Psoas muscle (tissue), 7 donors: ENCODE measurements at regions not wholly inside any gene's neighbourhood (a gene's known extent, or its start where the extent isn't known, plus 50 kb on each side); places are given as distances from the start of the nearest gene placed in this dataset.
"Not testable (repeated sequence)": the region's sequence is repeated elsewhere in the genome, so short reads cannot be mapped to it uniquely, and the experiment has no call there.

Experiments used
- ATAC-seq, 4 donors: fragments of 200-7000 bp; cut with Tn5 transposase; one replicate each; pipeline ENCODE4 v1.9.1; 2020; ENCODE audit warnings: moderate library complexity in 3 of 4, mild to moderate bottlenecking in 2 of 4
- DNase-seq, 2 donors: peaks; one replicate each; pipeline ENCODE4 v3.0.0-alpha.2; 2020
- H3K27ac ChIP-seq: fragments of 200-600 bp; one replicate; pipeline ENCODE4 v1.8.0; 2022
- H3K27me3 ChIP-seq, 3 donors: fragments of 200-600 bp in 1 of 3; one replicate each; pipeline versions ENCODE4 v1.6.1 to v1.8.0; 2013 to 2022; ENCODE audit warnings: low read length in 2 of 3, mild to moderate bottlenecking in 2 of 3, moderate library complexity in 1 of 3; ENCODE audit not compliant: insufficient read depth in 3 of 3
- H3K36me3 ChIP-seq, 2 donors: fragments of 200-600 bp in 1 of 2; one replicate each; pipeline versions ENCODE4 v1.6.1 to v1.8.0; 2013 to 2022; ENCODE audit warnings: low read depth in 1 of 2, mild to moderate bottlenecking in 1 of 2, moderate library complexity in 1 of 2; ENCODE audit not compliant: insufficient read depth in 1 of 2
- H3K4me1 ChIP-seq: fragments of 200-600 bp; one replicate; pipeline ENCODE4 v1.8.0; 2022
- H3K4me3 ChIP-seq: fragments of 200-600 bp; one replicate; pipeline ENCODE4 v1.8.0; 2022; ENCODE audit warnings: mild to moderate bottlenecking
- H3K9me3 ChIP-seq: fragments of 200-600 bp; one replicate; pipeline ENCODE4 v1.8.0; 2022
- WGBS, 3 donors: extraction: QIAGEN DNeasy Blood & Tissue Kit; methylation state at CpG; one replicate each; pipeline versions ENCODE4 v1.1.6 to v1.1.7; 2013; 5-methylcytosine and 5-hydroxymethylcytosine counted together
- intact Hi-C, 2 donors: fragments of 100-400 bp; cut with DNase I; formaldehyde crosslinking; loops; one replicate each; pipeline versions ENCODE4 v1.11.0 to v1.14.2; 2022
- TF ChIP-seq, protein P1 (sequence below): fragments of 200-600 bp; IDR thresholded peaks from one replicate; pipeline ENCODE4 v1.8.0; 2022; ENCODE audit warnings: antibody characterized with exemption
- donor health status: healthy with polysubstance abuse.
- donor health status: DM: no; HTN: no; CAD: no; lungs with moderate emphysema.
- donor health status: Bipolar disorder and iron deficiency.
- donor health status: healthy.
- donor health status: DM: yes; HTN: yes; CAD: no.
- donor health status: DM: no; HTN: no; CAD: no.
- donor health status: DM: yes; HTN: yes; CAD: no.

DNA sequence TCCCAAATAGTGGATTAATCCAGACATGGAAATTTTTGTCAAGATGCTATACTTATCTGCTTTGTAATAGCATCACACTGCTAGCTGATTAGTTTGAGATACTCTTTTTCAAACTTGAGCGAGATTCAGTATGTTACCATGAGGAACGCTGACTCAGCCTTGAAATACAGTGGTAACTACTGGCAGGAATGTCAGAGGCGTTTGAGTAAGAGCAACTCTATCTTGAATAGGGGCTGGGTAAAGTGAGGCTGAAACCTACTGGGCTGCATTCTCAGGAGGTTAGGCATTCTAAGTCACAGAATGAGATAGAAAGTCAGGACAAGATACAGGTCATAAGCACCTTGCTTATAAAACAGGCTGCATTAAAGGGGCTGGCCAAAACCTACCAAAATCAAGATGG is 2519.6 kb downstream of the ARAP2 start:
- H3K27me3 ChIP-seq, result no peaks in the 10 kb centered on the region
- intact Hi-C loops, result no loop called here
- DNase-seq, result no peak
- no peak overlapping the region for H3K4me3 ChIP-seq
- H3K4me1 ChIP-seq, result no peaks in the 10 kb centered on the region
- no peaks in the 10 kb centered on the region for H3K9me3 ChIP-seq
- TF ChIP-seq, protein P1, sequence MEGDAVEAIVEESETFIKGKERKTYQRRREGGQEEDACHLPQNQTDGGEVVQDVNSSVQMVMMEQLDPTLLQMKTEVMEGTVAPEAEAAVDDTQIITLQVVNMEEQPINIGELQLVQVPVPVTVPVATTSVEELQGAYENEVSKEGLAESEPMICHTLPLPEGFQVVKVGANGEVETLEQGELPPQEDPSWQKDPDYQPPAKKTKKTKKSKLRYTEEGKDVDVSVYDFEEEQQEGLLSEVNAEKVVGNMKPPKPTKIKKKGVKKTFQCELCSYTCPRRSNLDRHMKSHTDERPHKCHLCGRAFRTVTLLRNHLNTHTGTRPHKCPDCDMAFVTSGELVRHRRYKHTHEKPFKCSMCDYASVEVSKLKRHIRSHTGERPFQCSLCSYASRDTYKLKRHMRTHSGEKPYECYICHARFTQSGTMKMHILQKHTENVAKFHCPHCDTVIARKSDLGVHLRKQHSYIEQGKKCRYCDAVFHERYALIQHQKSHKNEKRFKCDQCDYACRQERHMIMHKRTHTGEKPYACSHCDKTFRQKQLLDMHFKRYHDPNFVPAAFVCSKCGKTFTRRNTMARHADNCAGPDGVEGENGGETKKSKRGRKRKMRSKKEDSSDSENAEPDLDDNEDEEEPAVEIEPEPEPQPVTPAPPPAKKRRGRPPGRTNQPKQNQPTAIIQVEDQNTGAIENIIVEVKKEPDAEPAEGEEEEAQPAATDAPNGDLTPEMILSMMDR, result no peak
- no peak overlapping the region for H3K27ac ChIP-seq
- WGBS, 3 donors, result 83 to 89% (median 83%) methylated on average over 3 of the region's 3 CpGs
- no peak for ATAC-seq
- H3K36me3 ChIP-seq, result no peaks in the 10 kb centered on the region

DNA sequence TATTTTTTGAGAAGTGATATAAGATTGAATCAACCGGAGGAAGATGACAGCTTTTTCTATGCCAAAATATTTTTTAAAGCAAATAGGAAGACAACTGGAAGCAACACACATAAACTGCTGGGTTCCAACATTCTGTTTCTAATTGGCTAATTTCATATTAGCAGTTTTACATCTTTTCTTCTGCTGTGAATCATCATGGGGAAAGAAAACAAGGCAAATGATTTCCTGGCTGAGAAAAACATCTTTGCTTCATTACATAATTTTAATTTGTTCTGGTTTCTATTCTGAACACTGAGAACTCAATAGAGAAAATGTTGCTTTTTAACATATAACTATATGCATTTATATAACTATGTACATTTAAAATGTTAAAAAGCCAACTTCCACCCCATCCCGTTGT is 2518.5 kb downstream of the ARAP2 start:
- ATAC-seq (no peak), DNase-seq (no peak)
- WGBS, 3 donors, result 34 to 37% (median 35%) methylated on average over 2 of the region's 2 CpGs
- H3K9me3 ChIP-seq, result no peaks in the 10 kb centered on the region
- no peak overlapping the region for H3K27ac ChIP-seq
- no peak overlapping the region for H3K4me3 ChIP-seq
- no peaks in the 10 kb centered on the region for H3K4me1 ChIP-seq
- TF ChIP-seq, protein P1, result no peak
- H3K36me3 ChIP-seq, result no peaks in the 10 kb centered on the region
- intact Hi-C loops, result no loop called here
- H3K27me3 ChIP-seq, result no peaks in the 10 kb centered on the region

GRCh38 chr4:33737726-33738125 is 2506.6 kb downstream of the ARAP2 start:
- WGBS, 3 donors, result 53 to 62% (median 57%) methylated on average over 2 of the region's 2 CpGs
- intact Hi-C loops, result no loop called here
- no peak for ATAC-seq

DNA sequence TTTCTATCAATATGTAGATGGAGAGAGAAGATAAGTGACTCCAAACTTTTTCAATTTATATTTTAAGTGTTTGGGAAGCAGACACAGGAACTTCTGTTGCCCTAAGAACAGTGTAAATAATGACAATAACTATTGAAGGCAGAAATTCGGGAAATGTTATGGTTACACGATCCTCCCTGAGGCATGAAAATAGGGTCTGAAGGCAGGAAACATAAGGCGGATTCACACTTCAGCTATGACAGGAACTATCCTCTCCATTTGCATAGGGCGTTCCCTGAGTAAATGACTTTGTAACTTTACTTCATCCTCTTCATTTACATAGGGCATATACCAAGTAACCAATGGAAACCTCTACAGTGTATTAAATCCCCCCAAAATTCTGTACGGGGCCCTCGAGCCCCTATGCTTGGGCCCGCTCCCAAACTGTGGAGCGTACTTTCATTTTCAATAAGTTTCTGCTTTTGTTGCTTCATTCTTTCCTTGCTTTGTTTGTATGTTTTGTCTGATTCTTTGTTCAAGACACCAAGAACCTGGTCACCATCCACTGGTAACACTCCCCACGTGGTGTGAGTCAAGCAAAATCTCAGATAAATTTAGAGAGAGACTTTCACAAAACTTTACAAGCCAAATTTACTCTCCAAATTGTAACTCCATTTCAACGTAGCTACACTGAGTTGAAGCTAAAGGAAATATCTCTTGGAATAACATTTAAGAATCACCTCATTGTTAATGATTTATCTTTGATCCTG is 2504.3 kb downstream of the ARAP2 start:
- Histone ChIP-seq H3K36me3 (no peaks in the 10 kb centered on the region), H3K4me1 (no peaks in the 10 kb centered on the region), H3K9me3 (no peaks in the 10 kb centered on the region), H3K4me3 (no peak overlapping the region), H3K27me3 (no peaks in the 10 kb centered on the region), H3K27ac (no peak overlapping the region)
- DNase-seq (no peak), ATAC-seq (no peak)
- TF ChIP-seq, protein P1, result no peak
- intact Hi-C loops, result no loop called here
- WGBS, 3 donors, result 76 to 80% (median 79%) methylated on average over 10 of the region's 10 CpGs

More at GRCh38 chr4:33737726-33738125, 2506.6 kb downstream of the ARAP2 start:
- Histone ChIP-seq H3K27ac (no peak overlapping the region), H3K27me3 (no peaks in the 10 kb centered on the region), H3K9me3 (no peaks in the 10 kb centered on the region), H3K4me3 (no peak overlapping the region), H3K36me3 (no peaks in the 10 kb centered on the region), H3K4me1 (no peaks in the 10 kb centered on the region)
- TF ChIP-seq, protein P1, result no peak
- no peak for DNase-seq

- H3K36me3 ChIP-seq, H3K4me3 ChIP-seq, H3K27ac ChIP-seq, intact Hi-C loops, ATAC-seq, H3K4me1 ChIP-seq, H3K27me3 ChIP-seq, H3K9me3 ChIP-seq, DNase-seq: not testable (repeated sequence)
- 46 to 58% (median 51%) methylated on average over 5 of the region's 5 CpGs for WGBS, 3 donors
These were observed 2503.4 kb downstream of the ARAP2 start for GRCh38 chr4:33740871-33741270.
